Spleen (tissue), 7 donors: ENCODE measurements at regions not wholly inside any gene's neighbourhood (a gene's known extent, or its start where the extent isn't known, plus 50 kb on each side); places are given as distances from the start of the nearest gene placed in this dataset.

Experiments used
- CTCF ChIP-seq, 11 experiments: fragments of 200-600 bp in 7 of 11; fragments of 450-650 bp in 4 of 11; sonication (generic) in 4 of 11; IDR thresholded peaks in 8 of 11; conservative IDR thresholded peaks in 3 of 11; 1 replicate in 7 of 11; 2 replicates in 4 of 11; pipeline versions ENCODE4 v1.4.0 to v1.8.0; 2016 to 2021; ENCODE audit warnings: antibody characterized with exemption in 11 of 11, inconsistent platforms in 4 of 11, mild to moderate bottlenecking in 1 of 11
- POLR2A ChIP-seq, 3 donors: fragments of 450-650 bp; IDR thresholded peaks; one replicate each; pipeline ENCODE4 v1.5.1; 2017; ENCODE audit warnings: antibody characterized with exemption in 3 of 3, mild to moderate bottlenecking in 1 of 3
- POLR2AphosphoS5 ChIP-seq, 3 donors: sonication (generic); formaldehyde crosslinking; IDR thresholded peaks; one replicate each; pipeline ENCODE4 v1.5.1; 2017; ENCODE audit warnings: antibody characterized with exemption in 3 of 3
- donor health status: DM: no; HTN: no; CAD: no; lungs with moderate emphysema.
- donor health status: DM: no; HTN: no; CAD: no.
- donor health status: DM: no; HTN: no; CAD: no.

GRCh38 chr11:44397586-44398178 is 87.7 kb upstream of the ALX4 start:
- TF ChIP-seq POLR2A (IDR thresholded peaks at IDR 0.05): no peak
- TF ChIP-seq CTCF (IDR thresholded peaks at IDR 0.05 in 8 of 11, conservative IDR thresholded peaks at IDR 0.05 in 3 of 11): no peak
- TF ChIP-seq POLR2AphosphoS5 (IDR thresholded peaks at IDR 0.05): no peak
